ENCODE measurements at regions not wholly inside any gene's neighbourhood (a gene's known extent, or its start where the extent isn't known, plus 50 kb on each side); places are given as distances from the start of the nearest gene placed in this dataset.

DNA sequence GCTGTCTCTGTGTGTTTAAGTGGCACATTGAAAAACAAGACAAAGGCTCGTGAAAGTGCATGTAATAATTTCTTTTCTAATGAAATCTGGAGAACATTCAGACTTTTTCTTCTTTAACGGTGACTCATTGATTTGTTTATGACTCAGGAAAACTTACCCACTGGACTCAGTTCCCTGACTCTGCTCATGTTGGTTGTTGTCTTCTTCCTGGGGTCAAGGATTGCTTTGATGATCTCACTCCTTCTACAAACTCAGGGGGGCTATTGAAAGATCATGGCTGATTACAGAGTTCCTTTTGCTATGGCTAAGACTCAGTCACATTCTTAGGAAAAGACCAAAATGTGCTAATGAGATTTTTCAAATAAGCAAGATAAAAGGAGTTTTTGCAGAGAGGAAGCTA is 141.1 kb upstream of the DAP start:
- TF ChIP-seq TAF7 (optimal IDR thresholded peaks at IDR 0.05; ENCODE audit: borderline replicate concordance, low read depth, low read length): no peak
- no peak for TF ChIP-seq POLR2A (IDR thresholded peaks at IDR 0.05; ENCODE audit: control extremely low read depth in 1 of 2, low read depth in 2 of 2, low read length in 2 of 2)
- TF ChIP-seq HDAC2 (IDR thresholded peaks at IDR 0.05; ENCODE audit: borderline replicate concordance in 1 of 2, low read depth in 2 of 2, low read length in 2 of 2): no peak
- TF ChIP-seq, protein P1, sequence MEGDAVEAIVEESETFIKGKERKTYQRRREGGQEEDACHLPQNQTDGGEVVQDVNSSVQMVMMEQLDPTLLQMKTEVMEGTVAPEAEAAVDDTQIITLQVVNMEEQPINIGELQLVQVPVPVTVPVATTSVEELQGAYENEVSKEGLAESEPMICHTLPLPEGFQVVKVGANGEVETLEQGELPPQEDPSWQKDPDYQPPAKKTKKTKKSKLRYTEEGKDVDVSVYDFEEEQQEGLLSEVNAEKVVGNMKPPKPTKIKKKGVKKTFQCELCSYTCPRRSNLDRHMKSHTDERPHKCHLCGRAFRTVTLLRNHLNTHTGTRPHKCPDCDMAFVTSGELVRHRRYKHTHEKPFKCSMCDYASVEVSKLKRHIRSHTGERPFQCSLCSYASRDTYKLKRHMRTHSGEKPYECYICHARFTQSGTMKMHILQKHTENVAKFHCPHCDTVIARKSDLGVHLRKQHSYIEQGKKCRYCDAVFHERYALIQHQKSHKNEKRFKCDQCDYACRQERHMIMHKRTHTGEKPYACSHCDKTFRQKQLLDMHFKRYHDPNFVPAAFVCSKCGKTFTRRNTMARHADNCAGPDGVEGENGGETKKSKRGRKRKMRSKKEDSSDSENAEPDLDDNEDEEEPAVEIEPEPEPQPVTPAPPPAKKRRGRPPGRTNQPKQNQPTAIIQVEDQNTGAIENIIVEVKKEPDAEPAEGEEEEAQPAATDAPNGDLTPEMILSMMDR (IDR thresholded peaks at IDR 0.05; ENCODE audit: control extremely low read depth in 1 of 3, insufficient read depth in 1 of 3, low read depth in 1 of 3, low read length in 3 of 3): no peak
- TF ChIP-seq, protein P2, sequence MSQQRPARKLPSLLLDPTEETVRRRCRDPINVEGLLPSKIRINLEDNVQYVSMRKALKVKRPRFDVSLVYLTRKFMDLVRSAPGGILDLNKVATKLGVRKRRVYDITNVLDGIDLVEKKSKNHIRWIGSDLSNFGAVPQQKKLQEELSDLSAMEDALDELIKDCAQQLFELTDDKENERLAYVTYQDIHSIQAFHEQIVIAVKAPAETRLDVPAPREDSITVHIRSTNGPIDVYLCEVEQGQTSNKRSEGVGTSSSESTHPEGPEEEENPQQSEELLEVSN (IDR thresholded peaks at IDR 0.05): no peak
- TF ChIP-seq SP1 (IDR thresholded peaks at IDR 0.05; ENCODE audit: low read depth, low read length): no peak
- TF ChIP-seq, protein P3, sequence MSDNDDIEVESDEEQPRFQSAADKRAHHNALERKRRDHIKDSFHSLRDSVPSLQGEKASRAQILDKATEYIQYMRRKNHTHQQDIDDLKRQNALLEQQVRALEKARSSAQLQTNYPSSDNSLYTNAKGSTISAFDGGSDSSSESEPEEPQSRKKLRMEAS (IDR thresholded peaks at IDR 0.05): no peak
- no peak for TF ChIP-seq POLR2AphosphoS5 (IDR thresholded peaks at IDR 0.05; ENCODE audit: low read depth, low read length)

Measured in H1 (cell line).